ENCODE measurements at regions not wholly inside any gene's neighbourhood (a gene's known extent, or its start where the extent isn't known, plus 50 kb on each side); places are given as distances from the start of the nearest gene placed in this dataset.

DNA sequence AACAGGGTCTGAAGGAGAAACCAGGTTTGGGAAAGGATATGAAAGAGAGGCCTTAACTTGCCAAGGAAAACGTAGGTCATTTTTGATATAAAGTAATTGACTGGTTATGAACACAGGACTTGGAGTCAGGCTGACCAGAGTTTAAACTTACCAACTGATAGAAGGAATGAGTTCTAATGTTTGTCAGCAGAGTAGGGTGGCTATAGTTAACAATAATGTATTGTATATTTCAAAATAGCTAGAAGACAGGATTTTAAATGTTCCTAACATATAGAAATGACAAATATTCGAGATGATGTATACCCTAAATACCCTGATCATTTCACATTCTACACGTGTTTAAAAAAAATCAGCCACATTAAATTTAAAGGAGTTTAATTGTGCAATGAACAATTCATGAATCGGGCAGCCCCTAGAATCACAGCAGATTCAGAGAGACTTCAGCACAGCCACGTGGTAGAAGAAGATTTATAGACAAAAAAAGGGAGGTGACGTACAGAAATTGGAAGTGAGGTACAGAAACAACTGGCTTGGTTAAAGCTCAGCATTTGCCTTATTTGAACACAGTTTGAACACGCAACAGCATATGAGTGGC is 52.5 kb upstream of the PLEKHG7 start:
- no peak for DNase-seq (ENCODE audit: low read depth in 2 of 2, low spot score in 1 of 2)

DNA sequence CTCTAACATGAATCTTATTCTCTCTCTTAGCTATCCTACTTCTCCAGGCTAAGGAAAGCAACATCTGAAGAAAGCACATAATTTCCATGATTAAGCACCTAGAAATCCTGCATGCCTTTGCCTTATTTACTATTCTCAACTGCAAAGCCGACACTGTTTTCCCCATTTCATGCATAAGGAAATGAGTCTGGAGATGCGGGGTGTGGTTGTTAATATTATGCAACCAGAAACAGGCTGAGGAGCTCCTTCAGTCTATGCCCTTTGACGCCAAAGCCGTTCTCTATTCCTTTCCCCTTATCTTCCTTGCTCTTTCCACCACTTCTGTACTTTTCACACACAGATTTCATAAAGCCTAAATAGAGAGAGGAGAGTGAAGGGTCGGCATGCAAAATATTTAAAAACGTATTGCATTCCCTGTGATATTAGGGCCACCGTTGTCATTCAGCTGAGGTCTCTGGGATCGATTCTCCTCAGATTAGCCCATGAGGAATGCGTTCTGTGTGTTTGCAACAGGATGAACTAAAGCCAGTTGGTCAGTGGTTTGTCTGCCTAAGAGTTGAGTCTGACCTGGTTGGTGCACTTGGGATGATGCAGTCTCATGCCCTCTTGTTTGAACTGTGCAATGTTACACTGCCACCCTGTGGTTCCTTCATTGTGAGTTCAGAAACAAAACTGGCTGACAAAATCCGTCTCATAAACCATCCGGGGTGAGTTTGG is 53.1 kb upstream of the PLEKHG7 start:
- DNase-seq (ENCODE audit: low read depth in 2 of 2, low spot score in 1 of 2) = peak; percentile 25 to 27

DNA sequence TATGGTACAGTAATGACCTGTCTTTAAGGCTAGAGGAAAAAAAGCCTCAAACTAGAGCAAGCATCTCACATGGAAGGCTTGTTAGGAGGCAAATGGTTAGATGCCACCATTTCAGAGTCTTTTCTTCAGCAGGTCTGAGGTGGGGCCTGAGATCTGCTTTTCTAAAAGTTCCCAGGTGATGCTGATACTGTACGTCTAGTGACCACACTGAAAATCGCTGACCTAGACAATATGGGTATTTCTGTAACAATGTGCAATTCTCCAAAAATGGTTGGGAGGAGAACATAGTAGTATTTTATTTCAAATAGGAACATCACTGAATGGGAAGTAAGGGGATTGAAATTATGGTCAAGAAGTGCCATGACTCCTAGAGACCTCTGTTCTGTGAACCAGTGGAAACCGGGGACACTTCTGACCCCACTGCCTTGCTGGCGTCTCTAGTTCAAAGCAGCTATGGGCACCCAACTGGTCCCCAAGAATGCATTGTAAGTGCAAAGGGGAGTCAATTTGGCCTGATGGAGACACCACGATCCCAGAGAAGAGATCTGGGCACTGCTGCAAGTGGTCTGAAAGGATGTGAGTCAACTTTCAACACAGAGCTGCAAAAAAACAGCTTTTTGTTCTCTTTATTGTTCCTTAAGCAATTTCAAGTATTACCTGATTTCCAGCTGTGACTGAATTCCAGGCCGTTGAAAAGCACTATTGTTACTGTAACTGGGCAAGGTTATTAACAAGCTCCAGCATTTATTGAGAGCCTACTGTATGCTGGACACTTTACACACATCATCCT is 54.4 kb upstream of the PLEKHG7 start:
- no peak for DNase-seq (ENCODE audit: low read depth in 2 of 2, low spot score in 1 of 2)

DNA sequence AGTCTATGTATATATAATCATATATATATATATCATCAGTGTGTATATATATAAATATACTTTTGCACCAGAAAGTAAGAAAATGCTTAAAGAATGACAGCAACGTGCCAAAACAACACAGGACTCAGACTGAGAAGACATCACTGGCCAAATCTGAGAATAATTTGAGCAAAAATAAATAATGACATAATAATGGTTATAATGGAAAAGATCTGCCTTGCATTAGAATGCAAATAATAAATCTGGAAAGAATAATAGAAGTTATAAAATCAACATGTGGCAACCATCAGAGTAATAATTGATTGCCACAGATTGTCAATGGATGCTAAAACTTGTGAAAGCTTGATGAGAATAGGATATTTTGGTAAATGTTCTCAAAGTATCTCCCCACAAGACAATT is 61.5 kb upstream of the PLEKHG7 start:
- DNase-seq (ENCODE audit: low read depth in 2 of 2, low spot score in 1 of 2) = no peak

DNA sequence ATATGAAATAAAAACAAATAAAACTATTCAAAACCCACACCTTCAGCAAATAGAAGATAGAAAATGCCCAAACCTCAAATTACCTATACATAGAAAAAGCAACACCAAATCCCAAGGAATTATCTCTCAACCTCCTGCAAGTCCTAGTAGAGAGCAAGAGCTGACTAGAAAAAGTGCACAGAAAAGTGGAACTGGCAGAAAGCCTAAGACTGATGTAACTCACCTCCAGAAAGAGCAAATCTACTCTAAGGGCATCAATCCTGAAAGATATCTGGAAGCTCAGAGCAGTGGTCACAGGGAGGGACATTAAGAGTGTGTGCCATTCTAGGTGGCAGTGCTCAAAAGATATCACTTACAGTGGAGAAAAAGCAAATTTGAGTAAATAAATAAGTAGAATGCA is 62.1 kb upstream of the PLEKHG7 start:
- no peak for DNase-seq (ENCODE audit: low read depth in 2 of 2, low spot score in 1 of 2)

DNA sequence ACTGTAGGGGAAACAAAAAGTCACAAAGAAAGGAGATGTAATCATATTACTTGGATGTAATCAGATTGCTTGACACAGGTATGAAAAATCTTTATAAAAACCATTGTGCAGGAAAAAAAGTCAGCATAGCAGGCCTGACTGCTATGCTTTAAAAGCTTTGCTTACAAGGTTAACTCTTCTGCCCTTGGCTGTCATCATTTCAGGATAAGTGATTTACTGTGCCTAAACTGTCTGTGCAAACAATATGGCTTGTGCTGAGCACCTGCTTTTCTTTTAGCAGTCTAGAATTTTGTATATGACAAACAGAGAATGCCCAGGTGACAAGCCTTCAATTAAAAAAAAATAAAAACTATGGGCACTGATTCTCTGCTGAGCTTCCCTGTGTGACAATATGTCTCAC is 63.8 kb upstream of the PLEKHG7 start:
- no peak for DNase-seq (ENCODE audit: low read depth in 2 of 2, low spot score in 1 of 2)

DNA sequence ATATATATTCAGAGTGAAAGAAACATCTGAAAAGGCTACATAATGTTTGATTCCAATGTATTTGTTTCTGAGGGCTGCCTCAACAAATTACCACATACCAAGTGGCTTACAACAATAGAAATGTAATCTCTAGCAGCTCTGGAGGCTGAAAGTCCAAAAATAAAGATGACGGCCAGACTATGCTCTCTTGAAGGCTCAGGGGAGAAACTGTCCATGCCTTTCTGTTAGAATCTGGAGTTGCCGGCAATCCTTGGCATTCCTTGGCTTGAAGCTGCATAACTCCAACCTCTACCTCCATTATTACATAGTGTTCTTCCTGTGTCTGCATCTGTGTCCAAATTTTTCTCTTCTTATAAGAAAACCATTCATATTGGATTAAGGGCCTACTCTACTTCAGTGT is 68.1 kb upstream of the PLEKHG7 start:
- DNase-seq (ENCODE audit: low read depth in 2 of 2, low spot score in 1 of 2) = no peak

DNA sequence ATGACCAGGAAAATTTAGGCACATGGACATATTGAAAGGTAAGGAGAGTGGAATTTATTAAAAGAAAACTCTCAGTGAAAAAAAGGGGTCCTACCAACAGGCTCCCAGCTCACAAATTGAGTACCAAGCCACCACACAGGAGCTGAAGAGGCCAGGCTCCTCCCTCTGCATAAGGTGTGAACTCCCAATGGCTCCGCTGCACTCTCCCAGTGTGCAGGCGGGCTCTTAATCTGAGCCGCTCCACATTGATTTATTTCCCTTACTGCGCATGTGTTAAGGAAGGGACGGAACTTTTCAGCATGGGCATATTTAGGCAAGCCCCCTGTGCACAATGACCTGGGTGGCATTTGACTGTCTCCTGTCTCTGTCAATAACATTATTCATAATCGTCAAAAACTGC is 68.6 kb upstream of the PLEKHG7 start:
- no peak for DNase-seq (ENCODE audit: low read depth in 2 of 2, low spot score in 1 of 2)

DNA sequence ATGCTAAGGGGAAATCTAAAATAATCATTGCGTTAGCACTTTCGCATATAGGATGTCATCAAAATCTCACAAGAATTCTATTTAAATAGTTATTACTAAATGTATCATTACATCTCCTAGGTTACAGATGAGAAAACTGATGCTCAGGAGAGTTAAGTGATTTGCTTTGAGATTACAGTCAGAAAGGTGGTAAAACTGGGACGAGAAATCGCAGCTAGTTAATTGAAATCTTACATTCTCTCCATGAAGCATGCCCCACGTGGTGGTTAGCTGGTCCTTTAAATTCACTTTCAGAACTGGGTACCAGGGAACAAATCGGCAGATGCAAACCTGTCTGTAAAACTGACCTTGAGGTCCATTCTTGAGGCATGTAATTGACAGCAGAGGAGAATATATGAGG is 71.8 kb upstream of the PLEKHG7 start:
- no peak for DNase-seq (ENCODE audit: low read depth in 2 of 2, low spot score in 1 of 2)

DNA sequence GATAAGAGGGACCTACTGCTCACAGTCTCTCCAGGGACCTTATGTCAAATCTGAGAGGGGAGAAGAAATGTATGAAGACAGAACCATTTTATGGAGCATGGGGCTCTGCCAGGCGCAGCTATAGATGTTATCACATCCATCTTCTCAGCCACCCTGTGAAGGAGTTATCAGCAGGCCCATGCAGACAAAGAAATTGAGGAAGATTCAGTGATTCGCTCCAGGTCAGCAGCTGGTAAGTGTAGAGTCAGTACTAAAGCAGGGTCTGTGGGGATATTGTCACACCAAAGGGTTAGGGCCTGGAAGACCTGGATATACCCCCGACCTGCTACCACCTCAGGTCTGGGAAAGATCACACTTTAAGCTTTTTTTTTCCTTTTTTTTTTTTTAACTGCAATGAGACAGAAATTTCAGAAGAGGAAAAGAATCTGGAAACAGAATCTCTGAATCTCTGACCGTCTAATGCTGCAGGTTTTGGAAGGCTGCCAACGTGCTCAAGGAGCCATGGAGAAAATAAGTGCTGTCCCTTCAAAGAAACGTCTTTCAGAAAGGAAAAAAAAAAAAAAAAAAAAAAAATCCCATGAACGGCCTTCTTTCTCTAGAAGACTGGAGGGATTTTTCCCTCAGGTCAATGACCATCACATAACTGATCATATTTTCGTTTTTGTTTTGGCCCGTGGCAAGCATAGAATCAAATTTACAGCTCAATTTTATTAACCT is 73.3 kb upstream of the PLEKHG7 start:
- DNase-seq (ENCODE audit: low read depth in 2 of 2, low spot score in 1 of 2) = no peak

DNA sequence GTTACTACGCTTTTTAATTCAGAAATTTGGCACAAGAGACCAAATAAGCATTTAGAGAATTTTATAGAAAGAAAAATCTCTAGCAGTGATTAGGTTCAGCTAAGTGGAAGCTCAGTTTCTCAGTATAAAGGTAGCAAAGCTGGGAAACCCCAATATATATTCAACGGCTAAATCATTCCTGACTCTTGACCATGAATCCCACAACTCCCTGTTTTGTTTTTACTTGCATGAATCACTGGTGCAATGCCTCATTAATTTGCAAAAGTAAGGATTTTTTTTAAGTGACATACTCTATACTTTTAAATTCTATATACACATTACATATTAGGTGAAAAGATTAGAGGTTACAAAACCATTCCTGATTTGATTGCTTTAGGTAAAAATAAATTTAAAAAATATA is 74.3 kb upstream of the PLEKHG7 start:
- DNase-seq (ENCODE audit: low read depth in 2 of 2, low spot score in 1 of 2) = no peak

DNA sequence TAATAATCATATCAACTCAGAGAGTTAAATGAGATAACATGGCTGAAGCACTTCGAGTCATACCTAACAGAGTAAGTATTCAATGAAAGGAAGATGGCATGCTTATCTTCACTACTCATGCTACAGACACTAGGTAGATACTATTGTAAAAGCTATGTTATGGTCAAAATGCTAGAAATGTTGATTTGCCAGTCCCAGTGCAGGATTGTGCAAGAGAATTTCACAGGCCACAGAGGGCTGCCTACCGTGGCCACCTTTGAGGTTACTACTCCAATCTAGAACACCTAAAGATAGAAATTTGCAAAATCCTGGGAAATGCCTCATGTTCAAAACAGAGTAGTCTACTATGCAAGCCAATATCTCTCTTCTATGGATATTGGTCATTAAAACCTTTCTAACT is 75.3 kb upstream of the PLEKHG7 start:
- DNase-seq (ENCODE audit: low read depth in 2 of 2, low spot score in 1 of 2) = no peak

DNA sequence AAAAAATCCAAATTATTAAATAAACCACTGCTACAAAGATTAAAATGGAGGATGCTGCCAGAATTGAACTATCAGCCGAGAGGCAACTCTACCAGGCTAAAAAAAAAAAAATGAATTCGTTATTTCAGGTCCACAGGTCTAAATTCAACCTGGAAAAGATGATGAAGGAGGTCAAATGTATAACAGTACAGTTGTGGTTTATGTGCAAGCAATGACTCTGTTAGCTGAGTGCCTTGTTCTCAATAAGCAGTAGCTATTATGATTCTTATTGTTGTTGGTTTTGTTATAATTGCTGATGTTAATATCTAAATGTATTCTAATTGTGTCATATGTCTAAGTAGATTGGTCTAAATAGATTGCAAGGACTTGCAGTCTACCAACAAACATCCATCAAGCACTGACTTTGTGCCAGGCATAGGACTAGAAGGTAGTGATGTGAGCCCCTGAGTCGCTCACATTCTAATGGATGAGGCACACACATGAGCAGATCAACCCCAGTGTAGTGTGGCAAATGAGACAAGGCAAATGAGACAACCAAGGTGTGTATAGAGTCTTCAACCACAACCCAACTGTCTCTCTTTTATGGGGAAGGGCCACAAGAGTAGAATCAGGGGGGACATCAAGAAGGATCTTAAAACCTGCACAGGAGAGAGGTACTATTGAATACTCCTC is 77.0 kb upstream of the PLEKHG7 start:
- no peak for DNase-seq (ENCODE audit: low read depth in 2 of 2, low spot score in 1 of 2)

DNA sequence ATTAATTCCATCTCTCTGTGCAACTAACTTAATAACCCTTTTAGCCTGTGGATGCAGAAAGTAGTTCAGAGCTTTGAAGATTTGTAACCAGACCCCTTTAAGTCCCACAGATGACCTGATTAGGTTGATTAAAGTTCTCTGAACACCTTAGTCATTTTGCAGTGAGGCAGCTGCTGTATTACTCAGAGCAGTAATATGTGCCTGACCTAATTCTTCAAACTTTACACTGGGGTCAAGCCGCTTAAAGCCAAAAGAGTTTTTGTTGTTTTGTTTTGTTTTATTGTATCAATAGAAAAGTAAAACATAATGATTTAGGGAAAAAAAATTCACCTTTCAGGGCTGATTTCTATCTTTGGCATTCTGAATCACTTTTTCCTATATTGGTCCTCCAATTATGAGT is 78.6 kb upstream of the PLEKHG7 start:
- DNase-seq (ENCODE audit: low read depth in 2 of 2, low spot score in 1 of 2) = no peak

DNA sequence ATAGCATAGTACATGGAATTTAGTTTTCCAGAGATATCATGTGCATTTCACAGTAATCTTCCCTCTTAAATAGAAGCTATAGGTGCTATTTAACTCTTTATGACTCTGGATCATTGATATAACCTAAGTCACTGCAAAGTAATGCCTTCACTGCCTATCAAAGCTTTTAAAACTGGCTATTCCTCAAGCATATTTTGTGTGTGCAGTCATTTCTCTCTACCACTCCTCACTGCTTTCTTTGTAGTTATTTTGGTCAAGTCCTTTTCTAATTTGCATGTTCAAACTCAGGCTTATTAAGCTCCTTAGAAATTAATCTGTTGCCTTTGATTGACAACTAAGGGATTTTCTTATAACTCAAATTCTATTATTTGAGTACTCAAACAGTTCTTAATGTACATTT is 79.4 kb upstream of the PLEKHG7 start:
- DNase-seq (ENCODE audit: low read depth in 2 of 2, low spot score in 1 of 2) = no peak

DNA sequence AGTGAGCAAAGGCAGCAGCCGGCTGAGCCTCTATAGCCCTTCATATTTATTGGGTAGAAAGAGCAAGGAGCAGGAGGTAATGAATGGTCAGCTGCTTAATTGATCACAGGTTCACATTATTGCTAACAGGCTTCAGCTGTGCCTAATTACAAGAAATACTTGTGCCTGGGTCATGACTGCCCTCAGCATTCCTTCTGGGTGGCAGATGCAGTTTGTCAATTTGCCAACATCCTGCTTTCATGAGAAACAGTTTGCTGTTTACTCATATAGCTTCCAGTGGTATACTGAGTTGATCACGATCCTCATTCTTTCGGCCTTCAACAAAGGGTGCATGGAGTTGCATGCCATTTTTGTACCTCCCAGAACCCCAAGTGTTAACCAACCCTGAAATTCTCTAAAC is 81.0 kb upstream of the PLEKHG7 start:
- DNase-seq (ENCODE audit: low read depth in 2 of 2, low spot score in 1 of 2) = no peak

DNA sequence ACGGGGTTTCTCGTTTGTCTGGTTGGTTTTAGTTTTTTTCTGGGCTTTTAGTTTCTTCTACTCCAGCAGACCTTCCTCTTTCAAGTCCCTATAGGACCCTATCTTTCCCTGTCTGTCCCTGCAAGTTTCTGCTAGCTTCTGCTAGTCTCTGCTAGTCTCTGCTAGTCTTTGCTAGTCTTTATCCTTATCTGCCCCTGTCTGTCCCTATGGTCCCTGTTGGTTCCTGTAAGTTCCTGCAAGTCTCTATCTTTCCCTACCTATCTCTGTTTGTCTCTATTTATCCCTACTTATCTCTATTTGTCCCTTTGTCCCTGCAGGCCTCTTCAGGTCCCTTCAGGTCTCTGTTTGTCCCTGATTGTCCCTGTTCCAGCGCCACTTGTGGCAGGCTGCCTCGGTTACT is 81.5 kb upstream of the PLEKHG7 start:
- no peak for DNase-seq (ENCODE audit: low read depth in 2 of 2, low spot score in 1 of 2)

DNA sequence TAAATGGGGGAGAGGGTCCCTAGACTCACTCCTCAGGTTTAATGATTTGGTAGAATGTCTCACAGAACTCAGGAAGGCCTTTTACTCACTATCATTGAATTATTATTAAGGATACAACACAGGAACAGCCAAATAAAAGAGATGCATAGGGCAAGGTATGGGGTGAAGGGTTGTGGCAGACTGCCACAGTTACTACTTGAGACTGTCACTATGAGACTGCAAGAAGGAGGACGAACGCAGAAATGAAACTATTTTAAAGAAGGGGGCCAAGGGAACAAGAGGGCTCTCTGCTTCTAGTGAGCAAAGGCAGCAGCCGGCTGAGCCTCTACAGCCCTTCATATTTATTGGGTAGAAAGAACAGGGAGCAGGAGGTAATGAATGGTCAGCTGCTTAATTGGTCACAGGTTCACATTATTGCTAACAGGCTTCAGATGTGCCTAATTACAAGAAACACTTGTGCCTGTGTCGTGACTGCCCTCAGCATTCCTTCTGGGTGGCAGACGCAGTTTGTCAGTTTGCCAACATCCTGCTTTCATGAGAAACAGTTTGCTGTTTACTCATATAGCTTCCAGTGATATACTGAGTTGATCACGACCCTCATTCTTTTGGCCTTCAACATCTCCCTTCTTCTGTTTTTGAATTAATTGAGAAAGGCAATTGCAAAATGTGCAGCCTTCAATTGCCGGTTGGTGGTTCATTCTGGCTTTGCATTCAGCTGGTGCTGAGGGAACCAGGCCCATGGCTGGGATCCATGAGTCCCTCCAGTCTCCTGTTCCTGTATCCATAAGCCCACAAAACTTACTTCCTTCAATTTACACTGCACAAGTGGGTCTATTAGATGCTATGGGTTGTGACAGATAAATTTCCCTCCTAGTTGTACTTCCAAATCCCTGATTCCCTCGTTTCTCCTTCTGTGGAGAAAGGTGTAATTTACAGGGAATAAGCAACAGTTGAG is 82.8 kb upstream of the PLEKHG7 start:
- no peak for DNase-seq (ENCODE audit: low read depth in 2 of 2, low spot score in 1 of 2)

DNA sequence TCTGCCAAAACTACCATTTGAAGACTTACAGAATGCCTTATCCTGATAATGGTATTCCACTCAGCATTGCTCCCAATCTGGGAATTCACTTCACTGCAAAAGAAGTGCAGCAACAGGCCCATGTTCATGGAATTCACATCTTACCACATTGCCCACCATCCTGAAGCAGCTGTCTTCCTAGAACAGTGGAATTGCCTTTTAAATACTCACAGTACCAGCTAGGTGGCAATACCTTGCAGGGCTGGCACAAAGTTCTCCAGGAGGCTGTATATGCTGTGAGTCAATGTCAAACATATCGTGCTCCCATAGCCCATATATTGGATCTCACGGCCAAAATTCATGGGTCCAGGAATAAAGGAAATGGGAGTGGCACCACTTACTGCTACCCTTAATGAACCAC is 83.8 kb upstream of the PLEKHG7 start:
- DNase-seq (ENCODE audit: low read depth in 2 of 2, low spot score in 1 of 2) = no peak

DNA sequence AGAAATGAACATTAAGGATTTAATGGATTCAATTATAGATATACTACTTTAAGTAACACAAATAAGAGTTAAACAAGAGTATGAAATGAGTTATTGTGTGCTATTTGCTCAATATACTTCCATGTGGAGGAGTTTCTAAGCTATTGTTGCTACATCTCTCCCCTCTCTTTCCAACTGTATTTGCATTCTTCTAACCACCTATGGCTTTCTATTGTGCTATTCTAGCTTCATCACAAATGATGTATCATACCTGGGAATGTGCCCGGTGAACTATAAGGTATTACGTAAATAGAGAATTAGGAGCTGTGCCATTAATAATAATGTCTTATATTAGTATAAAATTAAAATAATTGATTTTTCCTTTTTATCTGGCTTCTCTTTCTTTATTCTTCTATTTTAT is 87.1 kb upstream of the PLEKHG7 start:
- DNase-seq (ENCODE audit: low read depth in 2 of 2, low spot score in 1 of 2) = no peak
